ENCODE measurements at regions not wholly inside any gene's neighbourhood (a gene's known extent, or its start where the extent isn't known, plus 50 kb on each side); places are given as distances from the start of the nearest gene placed in this dataset.

GRCh38 chr1:4571263-4571662 is 83.1 kb upstream of the AJAP1 start:
- TF ChIP-seq POLR2A (IDR thresholded peaks at IDR 0.05; ENCODE audit: low read depth, low read length) (no peak), TAF1 (IDR thresholded peaks at IDR 0.05; ENCODE audit: low read depth, low read length) (no peak), POLR2AphosphoS5 (IDR thresholded peaks at IDR 0.05; ENCODE audit: low read depth, low read length) (no peak), SPI1 (IDR thresholded peaks at IDR 0.05; ENCODE audit: low read depth, low read length) (no peak), PAX5 (IDR thresholded peaks at IDR 0.05; ENCODE audit: insufficient read depth, low read length, severe bottlenecking) (no peak)
